ENCODE measurements at regions not wholly inside any gene's neighbourhood (a gene's known extent, or its start where the extent isn't known, plus 50 kb on each side); places are given as distances from the start of the nearest gene placed in this dataset.

DNA sequence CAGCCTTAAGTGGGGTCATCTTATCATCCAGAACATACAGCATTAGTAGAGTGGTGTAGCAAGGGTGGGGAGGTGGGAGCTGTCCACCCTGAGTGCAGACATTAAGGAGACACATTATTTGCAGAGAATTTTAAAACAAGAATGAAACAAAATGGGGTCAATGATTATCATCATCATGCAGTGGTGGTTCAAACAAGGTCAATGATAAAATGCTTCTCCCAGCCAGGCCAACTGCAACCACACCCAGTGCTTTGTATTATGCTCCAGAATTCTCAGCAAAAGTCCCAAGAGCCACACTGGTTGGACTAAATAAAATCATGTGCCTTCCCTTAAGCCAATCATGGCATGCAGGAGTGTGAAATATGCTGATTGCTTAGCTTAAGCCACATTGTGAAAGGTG is 96.7 kb upstream of the FHIT start:
- no peak for ATAC-seq
- TF ChIP-seq ZNF565 (CRISPR knock-in tag; conservative IDR thresholded peaks at IDR 0.05; ENCODE audit: low read depth) (no peak), ZFP3 (CRISPR knock-in tag; IDR thresholded peaks at IDR 0.05) (no peak), OSR1 (CRISPR knock-in tag; IDR thresholded peaks at IDR 0.05) (no peak), RARB (CRISPR knock-in tag; IDR thresholded peaks at IDR 0.05) (no peak), ZNF70 (CRISPR knock-in tag; IDR thresholded peaks at IDR 0.05) (no peak), PPARA (CRISPR knock-in tag; IDR thresholded peaks at IDR 0.05; ENCODE audit: borderline replicate concordance) (no peak), ZFP30 (CRISPR knock-in tag; IDR thresholded peaks at IDR 0.05) (no peak), BACH2 (CRISPR knock-in tag; IDR thresholded peaks at IDR 0.05; ENCODE audit: borderline replicate concordance) (no peak), CSDC2 (CRISPR knock-in tag; IDR thresholded peaks at IDR 0.05) (no peak), TCF4 (CRISPR knock-in tag; IDR thresholded peaks at IDR 0.05; ENCODE audit: borderline replicate concordance) (no peak), GLIS3 (CRISPR knock-in tag; IDR thresholded peaks at IDR 0.05) (no peak), ZC3H10 (CRISPR knock-in tag; IDR thresholded peaks at IDR 0.05) (no peak), ZNF8 (CRISPR knock-in tag; IDR thresholded peaks at IDR 0.05) (no peak), TOX (CRISPR knock-in tag; IDR thresholded peaks at IDR 0.05; ENCODE audit: borderline replicate concordance) (no peak)
- TF ChIP-seq, protein P1, sequence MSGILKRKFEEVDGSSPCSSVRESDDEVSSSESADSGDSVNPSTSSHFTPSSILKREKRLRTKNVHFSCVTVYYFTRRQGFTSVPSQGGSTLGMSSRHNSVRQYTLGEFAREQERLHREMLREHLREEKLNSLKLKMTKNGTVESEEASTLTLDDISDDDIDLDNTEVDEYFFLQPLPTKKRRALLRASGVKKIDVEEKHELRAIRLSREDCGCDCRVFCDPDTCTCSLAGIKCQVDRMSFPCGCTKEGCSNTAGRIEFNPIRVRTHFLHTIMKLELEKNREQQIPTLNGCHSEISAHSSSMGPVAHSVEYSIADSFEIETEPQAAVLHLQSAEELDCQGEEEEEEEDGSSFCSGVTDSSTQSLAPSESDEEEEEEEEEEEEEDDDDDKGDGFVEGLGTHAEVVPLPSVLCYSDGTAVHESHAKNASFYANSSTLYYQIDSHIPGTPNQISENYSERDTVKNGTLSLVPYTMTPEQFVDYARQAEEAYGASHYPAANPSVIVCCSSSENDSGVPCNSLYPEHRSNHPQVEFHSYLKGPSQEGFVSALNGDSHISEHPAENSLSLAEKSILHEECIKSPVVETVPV (CRISPR knock-in tag; IDR thresholded peaks at IDR 0.05) = no peak
- TF ChIP-seq, protein P2, sequence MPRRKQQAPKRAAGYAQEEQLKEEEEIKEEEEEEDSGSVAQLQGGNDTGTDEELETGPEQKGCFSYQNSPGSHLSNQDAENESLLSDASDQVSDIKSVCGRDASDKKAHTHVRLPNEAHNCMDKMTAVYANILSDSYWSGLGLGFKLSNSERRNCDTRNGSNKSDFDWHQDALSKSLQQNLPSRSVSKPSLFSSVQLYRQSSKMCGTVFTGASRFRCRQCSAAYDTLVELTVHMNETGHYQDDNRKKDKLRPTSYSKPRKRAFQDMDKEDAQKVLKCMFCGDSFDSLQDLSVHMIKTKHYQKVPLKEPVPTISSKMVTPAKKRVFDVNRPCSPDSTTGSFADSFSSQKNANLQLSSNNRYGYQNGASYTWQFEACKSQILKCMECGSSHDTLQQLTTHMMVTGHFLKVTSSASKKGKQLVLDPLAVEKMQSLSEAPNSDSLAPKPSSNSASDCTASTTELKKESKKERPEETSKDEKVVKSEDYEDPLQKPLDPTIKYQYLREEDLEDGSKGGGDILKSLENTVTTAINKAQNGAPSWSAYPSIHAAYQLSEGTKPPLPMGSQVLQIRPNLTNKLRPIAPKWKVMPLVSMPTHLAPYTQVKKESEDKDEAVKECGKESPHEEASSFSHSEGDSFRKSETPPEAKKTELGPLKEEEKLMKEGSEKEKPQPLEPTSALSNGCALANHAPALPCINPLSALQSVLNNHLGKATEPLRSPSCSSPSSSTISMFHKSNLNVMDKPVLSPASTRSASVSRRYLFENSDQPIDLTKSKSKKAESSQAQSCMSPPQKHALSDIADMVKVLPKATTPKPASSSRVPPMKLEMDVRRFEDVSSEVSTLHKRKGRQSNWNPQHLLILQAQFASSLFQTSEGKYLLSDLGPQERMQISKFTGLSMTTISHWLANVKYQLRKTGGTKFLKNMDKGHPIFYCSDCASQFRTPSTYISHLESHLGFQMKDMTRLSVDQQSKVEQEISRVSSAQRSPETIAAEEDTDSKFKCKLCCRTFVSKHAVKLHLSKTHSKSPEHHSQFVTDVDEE (CRISPR knock-in tag; IDR thresholded peaks at IDR 0.05) = no peak
- TF ChIP-seq, protein P3, sequence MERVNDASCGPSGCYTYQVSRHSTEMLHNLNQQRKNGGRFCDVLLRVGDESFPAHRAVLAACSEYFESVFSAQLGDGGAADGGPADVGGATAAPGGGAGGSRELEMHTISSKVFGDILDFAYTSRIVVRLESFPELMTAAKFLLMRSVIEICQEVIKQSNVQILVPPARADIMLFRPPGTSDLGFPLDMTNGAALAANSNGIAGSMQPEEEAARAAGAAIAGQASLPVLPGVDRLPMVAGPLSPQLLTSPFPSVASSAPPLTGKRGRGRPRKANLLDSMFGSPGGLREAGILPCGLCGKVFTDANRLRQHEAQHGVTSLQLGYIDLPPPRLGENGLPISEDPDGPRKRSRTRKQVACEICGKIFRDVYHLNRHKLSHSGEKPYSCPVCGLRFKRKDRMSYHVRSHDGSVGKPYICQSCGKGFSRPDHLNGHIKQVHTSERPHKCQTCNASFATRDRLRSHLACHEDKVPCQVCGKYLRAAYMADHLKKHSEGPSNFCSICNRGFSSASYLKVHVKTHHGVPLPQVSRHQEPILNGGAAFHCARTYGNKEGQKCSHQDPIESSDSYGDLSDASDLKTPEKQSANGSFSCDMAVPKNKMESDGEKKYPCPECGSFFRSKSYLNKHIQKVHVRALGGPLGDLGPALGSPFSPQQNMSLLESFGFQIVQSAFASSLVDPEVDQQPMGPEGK (CRISPR knock-in tag; IDR thresholded peaks at IDR 0.05; ENCODE audit: borderline replicate concordance) = no peak

DNA sequence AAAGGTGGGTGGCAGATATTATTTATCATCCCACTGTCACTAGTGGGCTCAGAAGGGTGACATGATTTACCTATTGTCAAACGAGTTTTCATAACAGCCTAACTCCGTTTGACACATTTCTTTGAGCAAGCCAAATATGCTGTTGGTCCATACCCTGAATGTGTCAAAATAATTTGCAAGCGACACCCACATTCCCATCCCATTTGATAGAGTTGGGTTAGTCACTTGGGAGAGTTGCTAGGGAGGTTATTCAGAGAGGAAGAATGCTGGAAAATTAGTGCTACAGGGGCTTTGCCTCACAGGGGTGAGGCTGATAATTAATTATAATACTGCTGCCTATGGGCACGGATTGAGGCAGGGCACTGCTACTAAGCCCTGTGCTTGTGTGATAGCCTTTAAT is 98.5 kb upstream of the FHIT start:
- ATAC-seq = no peak
- TF ChIP-seq, protein P4, sequence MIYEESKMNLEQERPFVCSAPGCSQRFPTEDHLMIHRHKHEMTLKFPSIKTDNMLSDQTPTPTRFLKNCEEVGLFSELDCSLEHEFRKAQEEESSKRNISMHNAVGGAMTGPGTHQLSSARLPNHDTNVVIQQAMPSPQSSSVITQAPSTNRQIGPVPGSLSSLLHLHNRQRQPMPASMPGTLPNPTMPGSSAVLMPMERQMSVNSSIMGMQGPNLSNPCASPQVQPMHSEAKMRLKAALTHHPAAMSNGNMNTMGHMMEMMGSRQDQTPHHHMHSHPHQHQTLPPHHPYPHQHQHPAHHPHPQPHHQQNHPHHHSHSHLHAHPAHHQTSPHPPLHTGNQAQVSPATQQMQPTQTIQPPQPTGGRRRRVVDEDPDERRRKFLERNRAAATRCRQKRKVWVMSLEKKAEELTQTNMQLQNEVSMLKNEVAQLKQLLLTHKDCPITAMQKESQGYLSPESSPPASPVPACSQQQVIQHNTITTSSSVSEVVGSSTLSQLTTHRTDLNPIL (CRISPR knock-in tag; IDR thresholded peaks at IDR 0.05; ENCODE audit: low read depth) = no peak
- no peak for TF ChIP-seq ZNF70 (CRISPR knock-in tag; IDR thresholded peaks at IDR 0.05)

DNA sequence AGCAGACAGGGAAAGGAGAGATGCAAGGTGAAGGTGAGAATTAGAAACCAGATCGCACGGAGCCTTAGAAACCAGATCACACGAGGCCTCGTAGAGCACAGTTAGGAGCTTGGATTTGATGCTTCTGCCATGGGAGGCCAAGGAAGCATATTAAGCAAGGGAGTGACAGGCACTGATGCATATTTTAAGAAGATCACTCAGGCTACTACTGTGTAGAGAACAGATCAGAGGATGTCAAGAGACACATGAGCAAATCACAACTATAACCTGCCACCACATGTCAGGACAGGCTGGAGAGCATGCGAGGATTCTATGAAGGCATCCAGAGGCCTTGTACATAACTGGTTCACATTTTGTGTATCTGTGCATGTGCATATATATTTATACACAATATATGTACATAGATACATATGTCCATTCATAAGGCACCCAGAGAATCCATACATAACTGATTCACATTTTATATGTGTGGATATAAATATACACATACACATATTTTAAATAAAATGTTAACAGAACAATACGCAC is 99.6 kb upstream of the FHIT start:
- ATAC-seq = no peak
- TF ChIP-seq CSDC2 (CRISPR knock-in tag; IDR thresholded peaks at IDR 0.05) (no peak), SNAI2 (CRISPR knock-in tag; IDR thresholded peaks at IDR 0.05) (no peak), ARNTL (CRISPR knock-in tag; IDR thresholded peaks at IDR 0.05; ENCODE audit: borderline replicate concordance, low read depth) (no peak), ESRRG (CRISPR knock-in tag; IDR thresholded peaks at IDR 0.05) (no peak), ZFP3 (CRISPR knock-in tag; IDR thresholded peaks at IDR 0.05) (no peak), TCF4 (CRISPR knock-in tag; IDR thresholded peaks at IDR 0.05; ENCODE audit: borderline replicate concordance) (no peak), ZNF565 (CRISPR knock-in tag; conservative IDR thresholded peaks at IDR 0.05; ENCODE audit: low read depth) (no peak), BACH2 (CRISPR knock-in tag; IDR thresholded peaks at IDR 0.05; ENCODE audit: borderline replicate concordance) (no peak)
- TF ChIP-seq, protein P1 (CRISPR knock-in tag; IDR thresholded peaks at IDR 0.05) = no peak
- TF ChIP-seq, protein P5, sequence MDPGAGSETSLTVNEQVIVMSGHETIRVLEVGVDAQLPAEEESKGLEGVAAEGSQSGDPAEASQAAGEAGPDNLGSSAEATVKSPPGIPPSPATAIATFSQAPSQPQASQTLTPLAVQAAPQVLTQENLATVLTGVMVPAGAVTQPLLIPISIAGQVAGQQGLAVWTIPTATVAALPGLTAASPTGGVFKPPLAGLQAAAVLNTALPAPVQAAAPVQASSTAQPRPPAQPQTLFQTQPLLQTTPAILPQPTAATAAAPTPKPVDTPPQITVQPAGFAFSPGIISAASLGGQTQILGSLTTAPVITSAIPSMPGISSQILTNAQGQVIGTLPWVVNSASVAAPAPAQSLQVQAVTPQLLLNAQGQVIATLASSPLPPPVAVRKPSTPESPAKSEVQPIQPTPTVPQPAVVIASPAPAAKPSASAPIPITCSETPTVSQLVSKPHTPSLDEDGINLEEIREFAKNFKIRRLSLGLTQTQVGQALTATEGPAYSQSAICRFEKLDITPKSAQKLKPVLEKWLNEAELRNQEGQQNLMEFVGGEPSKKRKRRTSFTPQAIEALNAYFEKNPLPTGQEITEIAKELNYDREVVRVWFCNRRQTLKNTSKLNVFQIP (CRISPR knock-in tag; IDR thresholded peaks at IDR 0.05; ENCODE audit: borderline replicate concordance, low read depth) = no peak
- TF ChIP-seq, protein P4 (CRISPR knock-in tag; IDR thresholded peaks at IDR 0.05; ENCODE audit: low read depth) = no peak
- TF ChIP-seq, protein P3 (CRISPR knock-in tag; IDR thresholded peaks at IDR 0.05; ENCODE audit: borderline replicate concordance) = no peak
